ENCODE measurements at regions not wholly inside any gene's neighbourhood (a gene's known extent, or its start where the extent isn't known, plus 50 kb on each side); places are given as distances from the start of the nearest gene placed in this dataset.

- no peak for DNase-seq (ENCODE audit: low read depth in 2 of 2)
Measured at GRCh38 chr20:50258790-50259483, 68.3 kb downstream of the CEBPB start.

- DNase-seq (ENCODE audit: low read depth in 2 of 2): no peak
Measured at GRCh38 chr20:50259705-50260478, 69.3 kb downstream of the CEBPB start.

GRCh38 chr20:50260479-50261221 lies 70.0 kb downstream of the CEBPB start:
- no peak for DNase-seq (ENCODE audit: low read depth in 2 of 2)

GRCh38 chr20:50261471-50262212 lies 71.0 kb downstream of the CEBPB start:
- no peak for DNase-seq (ENCODE audit: low read depth in 2 of 2)

DNA sequence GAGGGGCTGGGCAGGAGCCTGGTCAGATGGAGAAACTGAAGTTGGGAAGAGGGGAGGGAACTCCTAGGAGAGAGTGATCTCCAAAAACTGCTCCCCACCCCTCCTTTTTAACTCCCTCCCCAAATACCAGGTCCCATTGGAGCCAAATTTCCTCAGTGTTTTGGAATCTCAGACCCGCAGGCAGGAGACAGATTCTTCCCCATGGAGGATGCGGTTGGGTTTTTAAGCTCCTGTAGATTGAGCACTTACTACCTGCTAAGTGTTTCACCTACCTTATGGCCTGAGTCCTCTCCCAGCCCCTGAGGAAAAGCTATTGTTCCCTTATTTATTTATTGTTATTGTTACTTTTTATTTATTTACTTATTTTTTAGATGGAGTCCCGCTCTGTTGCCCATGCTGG lies 73.2 kb downstream of the CEBPB start:
- no peak for DNase-seq (ENCODE audit: low read depth in 2 of 2)

DNA sequence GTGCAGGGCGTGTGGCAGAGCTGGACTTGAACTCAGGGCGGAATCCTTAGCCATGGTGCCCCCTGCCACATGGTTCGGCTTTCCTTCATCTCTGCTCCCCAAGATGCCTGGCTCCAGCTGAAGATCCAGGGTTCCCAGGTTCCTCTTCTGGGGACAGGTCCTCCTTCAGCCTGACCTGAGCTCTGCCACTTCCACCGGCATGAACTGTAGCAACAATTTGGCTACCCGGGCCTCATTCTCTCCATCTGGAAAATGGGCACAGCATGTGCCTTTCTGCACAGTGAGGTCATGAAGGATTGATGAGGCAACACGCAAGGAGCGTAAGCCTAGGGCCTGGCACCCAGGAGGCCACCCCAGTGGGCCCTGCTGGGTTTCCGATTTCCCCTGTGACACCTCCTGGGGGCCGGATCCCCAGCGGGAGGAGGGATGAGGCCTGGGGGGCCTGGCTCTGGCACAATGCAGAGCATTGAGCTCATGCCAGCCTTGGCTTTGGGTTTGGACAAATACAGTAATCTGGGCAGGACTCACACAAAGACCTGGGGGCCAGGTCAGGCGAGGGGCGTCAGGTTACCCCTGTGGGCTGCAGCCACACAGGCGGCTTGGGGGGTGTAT lies 74.0 kb downstream of the CEBPB start:
- no peak for DNase-seq (ENCODE audit: low read depth in 2 of 2)

GRCh38 chr20:50265245-50265946 lies 74.8 kb downstream of the CEBPB start:
- DNase-seq (ENCODE audit: low read depth in 2 of 2): no peak

GRCh38 chr20:50266293-50267040 lies 75.8 kb downstream of the CEBPB start:
- DNase-seq (ENCODE audit: low read depth in 2 of 2): no peak

- no peak for DNase-seq (ENCODE audit: low read depth in 2 of 2)
Measured at GRCh38 chr20:50267041-50267865, 76.6 kb downstream of the CEBPB start.

DNA sequence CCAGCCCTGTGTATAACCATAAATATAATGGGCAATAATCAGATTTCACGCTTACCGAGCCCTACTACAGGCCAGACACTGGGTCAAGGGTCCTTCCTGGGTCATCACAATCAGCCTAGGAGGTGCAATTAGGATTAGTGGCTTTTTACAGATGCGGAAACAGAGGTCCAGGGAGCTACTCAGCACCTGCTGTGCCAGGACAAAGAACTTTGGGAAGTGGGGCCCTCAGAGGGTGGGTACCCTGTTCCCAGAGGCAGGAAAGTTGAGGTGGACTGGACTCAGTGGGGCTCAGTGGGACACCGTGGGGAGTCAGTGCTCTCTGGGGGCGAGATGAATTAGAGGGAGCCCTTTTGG lies 77.2 kb downstream of the CEBPB start:
- DNase-seq (ENCODE audit: low read depth in 2 of 2): no peak

GRCh38 chr20:50269091-50270033 lies 78.7 kb downstream of the CEBPB start:
- DNase-seq (ENCODE audit: low read depth in 2 of 2): no peak

GRCh38 chr20:50270034-50270395 lies 79.4 kb downstream of the CEBPB start:
- DNase-seq (ENCODE audit: low read depth in 2 of 2): no peak

DNA sequence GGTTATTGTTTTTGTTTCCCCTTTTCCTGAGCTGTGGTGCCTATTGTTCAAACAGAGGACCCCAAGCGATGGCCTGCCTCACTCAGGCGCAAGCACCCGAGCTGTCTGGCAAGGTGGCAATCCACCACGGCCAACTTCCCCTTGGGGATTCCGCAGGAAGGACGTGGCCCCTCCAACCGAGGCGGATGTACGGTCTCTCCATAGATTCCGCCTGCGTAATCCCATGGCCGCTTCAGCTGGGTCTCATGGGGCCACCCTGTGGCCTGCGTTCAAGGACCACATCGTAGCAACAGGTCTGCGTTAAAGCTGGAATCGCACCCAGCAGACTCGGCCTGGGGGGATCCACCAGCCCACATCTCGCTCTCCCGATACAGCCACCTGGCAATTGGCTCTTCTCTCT lies 79.9 kb downstream of the CEBPB start:
- no peak for DNase-seq (ENCODE audit: low read depth in 2 of 2)

DNA sequence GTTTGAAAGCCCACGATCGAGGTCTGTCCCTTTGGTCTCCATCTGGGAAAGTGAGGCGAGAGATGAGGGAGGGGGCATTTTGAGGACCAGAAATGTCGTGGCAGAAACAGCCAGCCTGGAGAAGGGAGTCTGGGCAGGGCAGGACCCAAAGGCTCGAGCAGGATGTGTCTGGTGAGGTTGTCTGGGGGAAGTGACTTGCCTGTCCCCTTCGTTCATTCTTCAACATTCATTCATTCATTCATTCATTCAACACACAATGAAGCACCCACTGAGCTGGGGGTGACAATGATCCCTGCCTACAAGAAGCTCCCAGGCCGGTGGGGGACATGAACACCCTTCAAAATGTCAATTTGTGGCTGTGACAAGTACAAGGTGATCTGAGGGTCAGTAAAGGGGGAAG lies 80.5 kb downstream of the CEBPB start:
- no peak for DNase-seq (ENCODE audit: low read depth in 2 of 2)

DNA sequence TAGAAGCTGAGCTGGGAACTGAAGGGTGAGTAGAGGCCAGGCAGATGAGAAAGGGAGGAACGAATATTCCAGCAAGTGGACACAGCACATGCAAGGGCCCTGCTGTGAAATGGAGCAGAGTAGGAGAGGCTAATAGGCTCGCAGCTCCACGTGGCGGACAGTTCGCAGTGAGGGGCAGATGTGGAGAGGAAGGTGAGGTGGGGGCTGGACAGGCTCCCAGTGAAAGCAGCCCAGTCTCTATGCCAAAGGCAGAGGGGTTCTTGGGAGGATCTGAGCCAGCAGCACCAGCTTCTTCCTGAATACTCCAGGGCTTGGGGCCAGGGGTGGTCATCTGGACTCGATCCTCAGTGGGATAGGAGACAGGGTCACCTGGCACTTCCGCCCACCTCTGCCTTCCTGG lies 81.0 kb downstream of the CEBPB start:
- DNase-seq (ENCODE audit: low read depth in 2 of 2): no peak

DNA sequence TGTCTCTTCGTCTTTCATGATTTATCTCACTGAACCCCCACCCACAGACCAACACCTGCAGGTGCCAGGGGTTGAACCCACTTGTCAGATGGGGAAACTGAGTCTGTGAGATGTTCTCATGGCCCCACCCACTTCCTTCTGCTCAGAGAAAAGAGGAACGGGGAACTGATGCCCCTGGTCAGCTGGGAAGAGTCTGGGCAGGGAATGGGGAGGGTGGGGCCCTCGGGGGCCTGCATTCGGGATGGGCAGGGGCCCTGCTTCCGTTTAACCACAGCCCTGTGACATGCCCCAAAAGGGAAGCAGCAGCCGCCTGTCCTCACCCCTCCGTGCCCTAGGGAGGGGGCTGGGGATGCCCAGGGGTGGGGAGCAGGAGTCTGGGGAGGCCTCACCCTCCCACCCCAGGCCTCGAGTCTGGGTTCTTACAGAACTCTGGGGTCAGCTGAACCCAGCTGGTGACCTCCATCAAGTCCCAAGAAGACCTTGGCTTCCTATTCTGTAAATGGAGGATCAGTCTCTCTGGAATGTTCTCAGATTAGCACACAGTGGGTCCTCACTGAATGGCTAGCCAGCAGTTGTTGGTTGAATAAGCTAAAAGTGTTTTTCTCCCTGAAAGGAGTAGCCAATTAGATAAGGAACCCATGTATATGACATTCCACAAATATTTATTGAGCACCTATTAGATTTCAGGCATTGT lies 81.5 kb downstream of the CEBPB start:
- DNase-seq (ENCODE audit: low read depth in 2 of 2): no peak

GRCh38 chr20:50272724-50273446 lies 82.3 kb downstream of the CEBPB start:
- DNase-seq (ENCODE audit: low read depth in 2 of 2): no peak
